ENCODE measurements at regions not wholly inside any gene's neighbourhood (a gene's known extent, or its start where the extent isn't known, plus 50 kb on each side); places are given as distances from the start of the nearest gene placed in this dataset.
"Not testable (repeated sequence)": the region's sequence is repeated elsewhere in the genome, so short reads cannot be mapped to it uniquely, and the experiment has no call there.

- Histone ChIP-seq H3K36me3 (ENCODE audit: control insufficient read depth in 1 of 2, insufficient read depth in 2 of 2, low read length in 2 of 2) (no peaks in the 10 kb centered on the region), H3K4me3 (ENCODE audit: low read depth in 1 of 2, low read length in 2 of 2) (no peak overlapping the region), H3K27ac (ENCODE audit: low read length) (no peak overlapping the region), H3K27me3 (ENCODE audit: low read depth, low read length) (no peaks in the 10 kb centered on the region), H3K4me1 (ENCODE audit: control insufficient read depth in 1 of 2, insufficient read depth in 2 of 2, low read length in 2 of 2) (peaks cover 5 to 13% of the 10 kb centered on the region in 2 donors), H3K9me3 (ENCODE audit: control insufficient read depth in 1 of 2, low read length in 2 of 2) (peaks cover 0 to 4% of the 10 kb centered on the region in 2 donors)
Observed at GRCh38 chr1:181174861-181175260, 86.4 kb downstream of the IER5 start.

DNA sequence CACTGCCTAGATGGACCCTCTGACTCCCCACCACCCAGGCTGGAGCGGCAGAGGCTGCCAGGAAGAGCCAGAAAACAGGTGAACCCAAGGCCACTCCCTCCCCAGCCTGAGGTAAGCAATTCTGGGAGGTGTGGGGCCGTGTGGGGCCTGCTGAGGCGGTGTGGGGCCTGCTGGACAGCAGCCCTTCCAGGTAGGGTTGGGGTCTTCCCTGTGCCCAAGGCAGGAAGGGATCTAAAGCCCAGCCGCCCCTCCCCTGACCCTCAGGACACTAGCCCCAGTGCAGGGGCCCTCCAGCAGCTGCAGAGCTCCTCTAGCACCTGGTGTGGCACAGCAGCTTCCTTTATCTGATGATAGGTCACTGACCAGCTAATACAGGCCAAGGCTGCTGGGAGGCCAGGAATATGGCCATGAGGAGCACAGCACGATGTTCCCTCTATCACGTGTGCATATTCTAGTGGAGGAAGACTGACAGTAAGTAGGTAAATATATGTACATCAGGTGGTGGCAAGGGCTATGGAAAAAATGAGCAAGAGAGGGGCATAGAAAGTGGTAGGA, 86.9 kb downstream of the IER5 start:
- Histone ChIP-seq H3K27ac (ENCODE audit: low read length) (no peak overlapping the region), H3K4me3 (ENCODE audit: low read depth in 1 of 2, low read length in 2 of 2) (no peak overlapping the region), H3K9me3 (ENCODE audit: control insufficient read depth in 1 of 2, low read length in 2 of 2) (peaks cover 0 to 4% of the 10 kb centered on the region in 2 donors), H3K36me3 (ENCODE audit: control insufficient read depth in 1 of 2, insufficient read depth in 2 of 2, low read length in 2 of 2) (no peaks in the 10 kb centered on the region), H3K4me1 (ENCODE audit: control insufficient read depth in 1 of 2, insufficient read depth in 2 of 2, low read length in 2 of 2) (peaks cover 9 to 18% of the 10 kb centered on the region in 2 donors), H3K27me3 (ENCODE audit: low read depth, low read length) (no peaks in the 10 kb centered on the region)

GRCh38 chr1:181175955-181176354, 87.5 kb downstream of the IER5 start:
- no peaks in the 10 kb centered on the region for H3K36me3 ChIP-seq (ENCODE audit: control insufficient read depth in 1 of 2, insufficient read depth in 2 of 2, low read length in 2 of 2)
- peaks cover 9 to 19% of the 10 kb centered on the region in 2 donors for H3K4me1 ChIP-seq (ENCODE audit: control insufficient read depth in 1 of 2, insufficient read depth in 2 of 2, low read length in 2 of 2)
- H3K9me3 ChIP-seq (ENCODE audit: control insufficient read depth in 1 of 2, low read length in 2 of 2): peaks cover 0 to 4% of the 10 kb centered on the region in 2 donors
- no peaks in the 10 kb centered on the region for H3K27me3 ChIP-seq (ENCODE audit: low read depth, low read length)
- no peak overlapping the region for H3K27ac ChIP-seq (ENCODE audit: low read length)
- H3K4me3 ChIP-seq (ENCODE audit: low read depth in 1 of 2, low read length in 2 of 2): no peak overlapping the region

DNA sequence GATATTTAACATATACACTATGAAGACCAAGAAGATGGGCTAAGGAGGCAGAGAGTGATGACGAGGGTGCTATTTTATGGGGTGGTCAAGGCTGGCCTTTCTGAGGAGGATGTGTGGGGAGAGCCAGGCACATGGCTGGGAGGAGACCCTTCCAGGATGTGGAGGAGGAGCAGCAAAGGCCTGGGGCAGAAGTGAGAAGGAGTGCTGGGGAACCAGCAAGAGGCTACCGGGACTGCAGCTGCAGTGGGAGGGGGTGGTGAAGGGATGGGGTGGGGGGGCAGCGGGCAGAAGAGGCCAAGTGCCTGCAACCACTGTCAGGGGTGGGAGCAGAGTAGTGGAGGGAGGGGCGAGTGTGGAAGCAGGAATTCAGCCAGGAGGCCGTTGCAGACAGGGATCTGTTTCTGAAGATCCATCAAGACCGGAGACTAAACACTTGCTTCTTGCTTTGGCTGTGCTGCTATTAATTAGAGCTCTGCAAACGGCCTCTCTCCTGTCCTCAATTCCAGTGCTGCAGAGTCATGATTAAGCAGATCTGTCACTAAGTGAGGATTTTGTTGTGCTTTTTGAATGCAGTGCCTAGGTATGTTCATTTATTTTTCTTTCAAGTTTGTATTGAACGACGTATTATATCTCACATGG, 89.9 kb downstream of the IER5 start:
- Histone ChIP-seq H3K4me1 (ENCODE audit: control insufficient read depth in 1 of 2, insufficient read depth in 2 of 2, low read length in 2 of 2) (peaks cover 9 to 19% of the 10 kb centered on the region in 2 donors), H3K9me3 (ENCODE audit: control insufficient read depth in 1 of 2, low read length in 2 of 2) (no peaks in the 10 kb centered on the region), H3K4me3 (ENCODE audit: low read depth in 1 of 2, low read length in 2 of 2) (no peak overlapping the region), H3K36me3 (ENCODE audit: control insufficient read depth in 1 of 2, insufficient read depth in 2 of 2, low read length in 2 of 2) (no peaks in the 10 kb centered on the region), H3K27ac (ENCODE audit: low read length) (no peak overlapping the region), H3K27me3 (ENCODE audit: low read depth, low read length) (no peaks in the 10 kb centered on the region)

- Histone ChIP-seq H3K4me3 (ENCODE audit: low read depth in 1 of 2, low read length in 2 of 2) (no peak overlapping the region), H3K9me3 (ENCODE audit: control insufficient read depth in 1 of 2, low read length in 2 of 2) (no peaks in the 10 kb centered on the region), H3K27ac (ENCODE audit: low read length) (no peak overlapping the region), H3K4me1 (ENCODE audit: control insufficient read depth in 1 of 2, insufficient read depth in 2 of 2, low read length in 2 of 2) (peaks cover 9 to 19% of the 10 kb centered on the region in 2 donors), H3K36me3 (ENCODE audit: control insufficient read depth in 1 of 2, insufficient read depth in 2 of 2, low read length in 2 of 2) (no peaks in the 10 kb centered on the region), H3K27me3 (ENCODE audit: low read depth, low read length) (no peaks in the 10 kb centered on the region)
Observed at GRCh38 chr1:181179279-181179986, 90.9 kb downstream of the IER5 start.

GRCh38 chr1:181179987-181180365, 91.5 kb downstream of the IER5 start:
- Histone ChIP-seq H3K9me3 (ENCODE audit: control insufficient read depth in 1 of 2, low read length in 2 of 2) (no peaks in the 10 kb centered on the region), H3K27ac (ENCODE audit: low read length) (no peak overlapping the region), H3K4me1 (ENCODE audit: control insufficient read depth in 1 of 2, insufficient read depth in 2 of 2, low read length in 2 of 2) (peaks cover 9 to 19% of the 10 kb centered on the region in 2 donors), H3K27me3 (ENCODE audit: low read depth, low read length) (no peaks in the 10 kb centered on the region), H3K4me3 (ENCODE audit: low read depth in 1 of 2, low read length in 2 of 2) (no peak overlapping the region), H3K36me3 (ENCODE audit: control insufficient read depth in 1 of 2, insufficient read depth in 2 of 2, low read length in 2 of 2) (no peaks in the 10 kb centered on the region)

GRCh38 chr1:181180407-181181031, 92.0 kb downstream of the IER5 start:
- H3K27ac ChIP-seq (ENCODE audit: low read length): no peak overlapping the region
- no peak overlapping the region for H3K4me3 ChIP-seq (ENCODE audit: low read depth in 1 of 2, low read length in 2 of 2)
- H3K36me3 ChIP-seq (ENCODE audit: control insufficient read depth in 1 of 2, insufficient read depth in 2 of 2, low read length in 2 of 2): no peaks in the 10 kb centered on the region
- peaks cover 9 to 19% of the 10 kb centered on the region in 2 donors for H3K4me1 ChIP-seq (ENCODE audit: control insufficient read depth in 1 of 2, insufficient read depth in 2 of 2, low read length in 2 of 2)
- no peaks in the 10 kb centered on the region for H3K9me3 ChIP-seq (ENCODE audit: control insufficient read depth in 1 of 2, low read length in 2 of 2)
- H3K27me3 ChIP-seq (ENCODE audit: low read depth, low read length): no peaks in the 10 kb centered on the region

DNA sequence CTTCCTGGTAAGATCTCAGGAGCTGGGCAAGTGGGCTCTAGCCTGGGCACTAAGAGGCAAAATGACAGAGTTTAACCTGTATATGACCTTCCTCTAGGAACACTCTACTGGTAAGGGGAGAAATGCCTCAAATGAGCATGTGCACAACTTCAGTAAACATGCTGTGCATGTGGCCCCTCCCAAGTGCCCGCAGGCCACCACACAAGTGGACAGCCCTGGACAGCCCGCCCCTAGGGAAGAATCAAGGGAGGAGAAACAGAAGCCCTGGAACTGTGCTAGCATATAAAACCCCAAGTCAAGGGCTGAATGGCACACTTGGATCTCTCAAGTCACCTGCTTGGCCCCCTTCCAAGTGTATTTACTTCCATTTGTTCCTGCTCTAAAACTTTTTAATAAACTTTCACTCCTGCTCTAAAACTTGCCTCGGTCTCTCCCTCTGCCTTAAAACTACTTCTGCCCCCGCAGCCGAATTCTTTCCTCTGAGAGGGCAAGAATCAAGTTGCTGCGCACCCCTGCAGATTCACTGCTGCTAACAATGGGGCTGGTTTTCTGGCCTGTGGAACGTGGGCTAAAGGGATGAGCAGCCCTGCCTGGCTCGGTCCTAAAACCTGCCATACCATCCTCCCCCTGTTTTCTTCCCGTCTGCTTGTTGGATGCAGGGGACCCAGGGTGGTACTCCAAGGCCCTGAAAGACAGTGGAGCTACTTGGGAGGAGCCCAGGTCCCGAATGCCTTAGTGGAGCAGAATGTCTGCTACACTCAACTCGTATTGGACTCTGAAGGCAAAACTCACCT, 93.5 kb downstream of the IER5 start:
- Histone ChIP-seq H3K4me3 (ENCODE audit: low read depth in 1 of 2, low read length in 2 of 2) (no peak overlapping the region), H3K9me3 (ENCODE audit: control insufficient read depth in 1 of 2, low read length in 2 of 2) (no peaks in the 10 kb centered on the region), H3K4me1 (ENCODE audit: control insufficient read depth in 1 of 2, insufficient read depth in 2 of 2, low read length in 2 of 2) (peaks cover 9 to 19% of the 10 kb centered on the region in 2 donors), H3K36me3 (ENCODE audit: control insufficient read depth in 1 of 2, insufficient read depth in 2 of 2, low read length in 2 of 2) (no peaks in the 10 kb centered on the region), H3K27me3 (ENCODE audit: low read depth, low read length) (no peaks in the 10 kb centered on the region), H3K27ac (ENCODE audit: low read length) (no peak overlapping the region)

DNA sequence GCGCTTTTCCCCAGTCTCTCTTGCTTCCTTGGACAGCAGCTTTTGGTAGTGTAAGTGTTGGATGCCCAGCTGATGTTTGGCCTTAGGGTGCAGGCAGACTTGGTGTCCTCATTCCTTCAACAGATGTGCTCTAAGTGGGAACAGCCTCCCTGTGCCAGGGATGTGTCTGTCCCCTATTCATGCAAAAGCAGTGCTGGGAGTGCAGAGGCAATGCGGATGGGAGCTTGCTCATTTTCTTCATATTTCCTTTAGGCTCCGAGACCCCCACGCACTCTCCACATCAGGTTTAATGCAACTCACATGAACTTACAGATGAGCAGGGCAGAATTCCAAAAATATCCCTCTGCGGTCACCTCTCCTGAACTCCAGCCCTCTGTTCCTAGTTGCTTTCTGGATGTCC, 96.1 kb downstream of the IER5 start:
- Histone ChIP-seq H3K27me3 (ENCODE audit: low read depth, low read length) (no peaks in the 10 kb centered on the region), H3K4me1 (ENCODE audit: control insufficient read depth in 1 of 2, insufficient read depth in 2 of 2, low read length in 2 of 2) (peaks cover 6 to 11% of the 10 kb centered on the region in 2 donors), H3K9me3 (ENCODE audit: control insufficient read depth in 1 of 2, low read length in 2 of 2) (no peaks in the 10 kb centered on the region), H3K27ac (ENCODE audit: low read length) (no peak overlapping the region), H3K4me3 (ENCODE audit: low read depth in 1 of 2, low read length in 2 of 2) (no peak overlapping the region), H3K36me3 (ENCODE audit: control insufficient read depth in 1 of 2, insufficient read depth in 2 of 2, low read length in 2 of 2) (no peaks in the 10 kb centered on the region)

- H3K27me3 ChIP-seq (ENCODE audit: low read depth, low read length): no peaks in the 10 kb centered on the region
- no peaks in the 10 kb centered on the region for H3K36me3 ChIP-seq (ENCODE audit: control insufficient read depth in 1 of 2, insufficient read depth in 2 of 2, low read length in 2 of 2)
- no peaks in the 10 kb centered on the region for H3K9me3 ChIP-seq (ENCODE audit: control insufficient read depth in 1 of 2, low read length in 2 of 2)
- no peak overlapping the region for H3K4me3 ChIP-seq (ENCODE audit: low read depth in 1 of 2, low read length in 2 of 2)
- no peak overlapping the region for H3K27ac ChIP-seq (ENCODE audit: low read length)
- H3K4me1 ChIP-seq (ENCODE audit: control insufficient read depth in 1 of 2, insufficient read depth in 2 of 2, low read length in 2 of 2): peaks cover 0 to 9% of the 10 kb centered on the region in 2 donors
Observed at GRCh38 chr1:181185461-181185860, 97.0 kb downstream of the IER5 start.

GRCh38 chr1:181186133-181186532, 97.6 kb downstream of the IER5 start:
- not testable (repeated sequence) for H3K4me1 ChIP-seq (ENCODE audit: control insufficient read depth in 1 of 2, insufficient read depth in 2 of 2, low read length in 2 of 2); H3K27me3 ChIP-seq (ENCODE audit: low read depth, low read length); H3K9me3 ChIP-seq (ENCODE audit: control insufficient read depth in 1 of 2, low read length in 2 of 2); H3K4me3 ChIP-seq (ENCODE audit: low read depth in 1 of 2, low read length in 2 of 2); H3K27ac ChIP-seq (ENCODE audit: low read length); H3K36me3 ChIP-seq (ENCODE audit: control insufficient read depth in 1 of 2, insufficient read depth in 2 of 2, low read length in 2 of 2)
